Hepatocyte (in vitro differentiated cells): ENCODE measurements at regions not wholly inside any gene's neighbourhood (a gene's known extent, or its start where the extent isn't known, plus 50 kb on each side); places are given as distances from the start of the nearest gene placed in this dataset.

ENCODE experiments used
- DNase-seq: peaks from one replicate; pipeline ENCODE4 v3.0.0-alpha.2; 2016; ENCODE audit warnings: low spot score
- H2AFZ ChIP-seq: fragments of 200-600 bp; sonication (generic); 2 replicates; pipeline ENCODE4 v1.6.0; 2016; ENCODE audit warnings: antibody characterized with exemption, mild to moderate bottlenecking
- H3K27ac ChIP-seq: fragments of 200-600 bp; sonication (generic); 2 replicates; pipeline ENCODE4 v1.5.1; 2016; ENCODE audit warnings: mild to moderate bottlenecking
- H3K27me3 ChIP-seq: fragments of 200-600 bp; sonication (generic); 2 replicates; pipeline ENCODE4 v1.6.1; 2016
- H3K36me3 ChIP-seq: fragments of 200-600 bp; sonication (generic); replicated peaks from 2 replicates; pipeline ENCODE4 v1.5.1; 2016; ENCODE audit warnings: low read depth; ENCODE audit not compliant: insufficient read depth
- H3K4me1 ChIP-seq: fragments of 200-600 bp; sonication (generic); 2 replicates; pipeline ENCODE4 v1.5.1; 2016; ENCODE audit warnings: mild to moderate bottlenecking, moderate library complexity; ENCODE audit not compliant: insufficient read depth
- H3K4me2 ChIP-seq: fragments of 200-600 bp; sonication (generic); 2 replicates; pipeline ENCODE4 v1.6.0; 2016
- H3K4me3 ChIP-seq: fragments of 200-600 bp; sonication (generic); 2 replicates; pipeline ENCODE4 v1.5.1; 2016; ENCODE audit warnings: mild to moderate bottlenecking
- H3K79me2 ChIP-seq: fragments of 200-600 bp; sonication (generic); 2 replicates; pipeline ENCODE4 v1.6.0; 2017; ENCODE audit warnings: mild to moderate bottlenecking
- H3K9me2 ChIP-seq: fragments of 200-600 bp; sonication (generic); replicated peaks from 2 replicates; pipeline ENCODE4 v1.6.0; 2017; ENCODE audit warnings: mild to moderate bottlenecking; ENCODE audit not compliant: insufficient read depth
- H3K9me3 ChIP-seq: fragments of 200-600 bp; sonication (generic); 2 replicates; pipeline ENCODE4 v1.5.1; 2016; ENCODE audit warnings: low read depth, mild to moderate bottlenecking
- H4K20me1 ChIP-seq: fragments of 200-600 bp; sonication (generic); 2 replicates; pipeline ENCODE4 v1.6.0; 2016; ENCODE audit warnings: mild to moderate bottlenecking; ENCODE audit not compliant: insufficient read depth, poor library complexity, severe bottlenecking
- EZH2 ChIP-seq: fragments of 200-600 bp; sonication (generic); IDR thresholded peaks from 2 replicates; pipeline ENCODE4 v1.6.1; 2016; ENCODE audit warnings: antibody characterized with exemption, mild to moderate bottlenecking, borderline replicate concordance
- EZH2phosphoT487 ChIP-seq: fragments of 200-600 bp; sonication (generic); IDR thresholded peaks from one replicate; pipeline ENCODE4 v1.6.1; 2018; ENCODE audit warnings: antibody characterized with exemption, mild to moderate bottlenecking, low read depth, moderate library complexity; ENCODE audit not compliant: unreplicated experiment, severe bottlenecking
- WGBS: methylation state at CpG from one replicate; pipeline ENCODE4 v1.1.6; 2016; ENCODE audit warnings: low lambda C conversion rate; ENCODE audit errors: missing lambda C conversion rate; 5-methylcytosine and 5-hydroxymethylcytosine counted together
- TF ChIP-seq, protein P1 (sequence below): fragments of 200-600 bp; sonication (generic); IDR thresholded peaks from 2 replicates; pipeline ENCODE4 v1.5.1; 2016; ENCODE audit warnings: antibody characterized with exemption, mild to moderate bottlenecking; ENCODE audit not compliant: poor library complexity

- H3K4me2 ChIP-seq, result no peak overlapping the region
- DNase-seq, result no peak
- H2AFZ ChIP-seq, result no peak overlapping the region
Observed at GRCh38 chr6:51384736-51385135, 566.1 kb downstream of the TFAP2B start.

GRCh38 chr6:51386347-51386836 is 567.7 kb downstream of the TFAP2B start:
- WGBS, result 84% methylated on average over 3 of the region's 3 CpGs
- H3K9me2 ChIP-seq, result no peaks in the 10 kb centered on the region
- no peak overlapping the region for H3K4me3 ChIP-seq
- no peaks in the 10 kb centered on the region for H3K27me3 ChIP-seq
- H4K20me1 ChIP-seq, result no peaks in the 10 kb centered on the region
- TF ChIP-seq, protein P1, sequence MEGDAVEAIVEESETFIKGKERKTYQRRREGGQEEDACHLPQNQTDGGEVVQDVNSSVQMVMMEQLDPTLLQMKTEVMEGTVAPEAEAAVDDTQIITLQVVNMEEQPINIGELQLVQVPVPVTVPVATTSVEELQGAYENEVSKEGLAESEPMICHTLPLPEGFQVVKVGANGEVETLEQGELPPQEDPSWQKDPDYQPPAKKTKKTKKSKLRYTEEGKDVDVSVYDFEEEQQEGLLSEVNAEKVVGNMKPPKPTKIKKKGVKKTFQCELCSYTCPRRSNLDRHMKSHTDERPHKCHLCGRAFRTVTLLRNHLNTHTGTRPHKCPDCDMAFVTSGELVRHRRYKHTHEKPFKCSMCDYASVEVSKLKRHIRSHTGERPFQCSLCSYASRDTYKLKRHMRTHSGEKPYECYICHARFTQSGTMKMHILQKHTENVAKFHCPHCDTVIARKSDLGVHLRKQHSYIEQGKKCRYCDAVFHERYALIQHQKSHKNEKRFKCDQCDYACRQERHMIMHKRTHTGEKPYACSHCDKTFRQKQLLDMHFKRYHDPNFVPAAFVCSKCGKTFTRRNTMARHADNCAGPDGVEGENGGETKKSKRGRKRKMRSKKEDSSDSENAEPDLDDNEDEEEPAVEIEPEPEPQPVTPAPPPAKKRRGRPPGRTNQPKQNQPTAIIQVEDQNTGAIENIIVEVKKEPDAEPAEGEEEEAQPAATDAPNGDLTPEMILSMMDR, result no peak
- no peak for TF ChIP-seq EZH2
- no peak for TF ChIP-seq EZH2phosphoT487
- no peaks in the 10 kb centered on the region for H3K36me3 ChIP-seq
- no peaks in the 10 kb centered on the region for H3K9me3 ChIP-seq
- H2AFZ ChIP-seq, result no peak overlapping the region
- no peak overlapping the region for H3K4me2 ChIP-seq
- H3K27ac ChIP-seq, result no peak overlapping the region
- no peaks in the 10 kb centered on the region for H3K4me1 ChIP-seq
- no peak for DNase-seq
- no peaks in the 10 kb centered on the region for H3K79me2 ChIP-seq

More at GRCh38 chr6:51384736-51385135, 566.1 kb downstream of the TFAP2B start:
- no peaks in the 10 kb centered on the region for H3K9me2 ChIP-seq
- H4K20me1 ChIP-seq, result no peaks in the 10 kb centered on the region
- H3K79me2 ChIP-seq, result no peaks in the 10 kb centered on the region
- H3K9me3 ChIP-seq, result no peaks in the 10 kb centered on the region
- TF ChIP-seq EZH2phosphoT487 (no peak), EZH2 (no peak)
- TF ChIP-seq, protein P1, result no peak
- 89% methylated on average over 1 of the region's 1 CpG for WGBS
- no peaks in the 10 kb centered on the region for H3K4me1 ChIP-seq
- H3K4me3 ChIP-seq, result no peak overlapping the region
- H3K36me3 ChIP-seq, result no peaks in the 10 kb centered on the region
- H3K27me3 ChIP-seq, result no peaks in the 10 kb centered on the region
- H3K27ac ChIP-seq, result no peak overlapping the region

DNA sequence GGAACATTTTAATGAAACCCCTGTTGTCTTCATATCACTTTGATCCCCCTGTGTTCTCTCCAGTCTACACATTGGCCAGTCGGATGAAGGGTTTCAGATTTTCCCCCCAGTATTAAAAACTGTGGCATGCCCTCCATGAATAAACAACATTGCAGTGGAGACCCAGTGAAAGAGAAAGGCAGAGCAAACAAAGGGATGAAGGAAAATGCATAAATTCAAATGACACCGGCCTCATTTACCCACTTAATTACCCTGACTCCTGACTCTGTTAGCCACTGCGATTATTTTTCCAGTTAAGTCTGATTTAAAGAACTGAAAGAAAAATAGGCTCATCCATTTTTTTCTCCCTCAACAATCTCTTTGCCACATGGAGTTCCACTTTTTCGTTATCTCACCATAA is 569.2 kb downstream of the TFAP2B start:
- H3K4me1 ChIP-seq, result no peaks in the 10 kb centered on the region
- WGBS, result 87% methylated on average over 4 of the region's 4 CpGs
- no peaks in the 10 kb centered on the region for H3K9me3 ChIP-seq
- H3K36me3 ChIP-seq, result no peaks in the 10 kb centered on the region
- no peaks in the 10 kb centered on the region for H3K27me3 ChIP-seq
- H3K4me3 ChIP-seq, result no peak overlapping the region
- no peak overlapping the region for H3K4me2 ChIP-seq
- no peak overlapping the region for H3K27ac ChIP-seq
- no peak overlapping the region for H2AFZ ChIP-seq
- H4K20me1 ChIP-seq, result no peaks in the 10 kb centered on the region
- DNase-seq, result no peak
- no peaks in the 10 kb centered on the region for H3K9me2 ChIP-seq
- TF ChIP-seq EZH2 (no peak), EZH2phosphoT487 (no peak)
- TF ChIP-seq, protein P1, result no peak
- no peaks in the 10 kb centered on the region for H3K79me2 ChIP-seq

DNA sequence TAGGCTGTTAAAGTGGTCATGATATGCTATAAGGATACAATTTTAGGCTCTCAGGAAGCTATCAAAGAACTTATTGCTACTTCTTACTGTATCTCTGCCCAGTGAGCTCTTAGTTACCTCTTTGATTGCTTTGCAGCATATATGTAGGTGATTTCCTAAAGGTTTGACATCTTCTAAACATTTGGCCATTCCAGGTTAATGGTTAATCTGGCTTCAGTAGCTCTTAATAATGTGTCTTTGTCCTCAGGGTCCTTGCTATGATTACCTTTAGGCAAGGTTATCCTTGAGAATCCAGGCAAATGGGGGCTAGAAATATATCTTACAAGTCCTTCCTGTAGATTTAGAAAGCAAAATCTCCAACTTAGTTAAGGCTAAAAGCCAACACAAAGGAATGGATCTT is 575.4 kb downstream of the TFAP2B start:
- Histone ChIP-seq H3K4me1 (no peaks in the 10 kb centered on the region), H3K79me2 (no peaks in the 10 kb centered on the region), H3K27me3 (no peaks in the 10 kb centered on the region), H3K4me2 (no peak overlapping the region), H2AFZ (no peak overlapping the region), H3K9me3 (no peaks in the 10 kb centered on the region), H3K27ac (no peak overlapping the region), H3K9me2 (no peaks in the 10 kb centered on the region), H4K20me1 (no peaks in the 10 kb centered on the region), H3K36me3 (no peaks in the 10 kb centered on the region), H3K4me3 (no peak overlapping the region)
- TF ChIP-seq, protein P1, result no peak
- no peak for TF ChIP-seq EZH2
- no peak for TF ChIP-seq EZH2phosphoT487
- DNase-seq, result no peak
